Small intestine (tissue), 7 donors: ENCODE measurements at regions not wholly inside any gene's neighbourhood (a gene's known extent, or its start where the extent isn't known, plus 50 kb on each side); places are given as distances from the start of the nearest gene placed in this dataset.

Experiments
- DNase-seq, 2 donors: peaks; one replicate each; pipeline versions ENCODE4 v3.0.0 to v3.0.0-alpha.2; 2013
- FAIRE-seq: peaks from 2 replicates; lab custom pipeline; 2012; peaks lifted over from hg19 to GRCh38; lab: Jason Lieb, UNC
- H3K27ac ChIP-seq, 3 donors: one replicate each; pipeline ENCODE4 v1.5.1; 2013; ENCODE audit warnings: low read length in 2 of 3, mild to moderate bottlenecking in 2 of 3, control low read depth in 1 of 3, inconsistent platforms in 1 of 3, low read depth in 1 of 3, moderate library complexity in 1 of 3
- H3K27me3 ChIP-seq, 3 donors: one replicate each; pipeline ENCODE4 v1.6.1; 2013; ENCODE audit warnings: low read length in 3 of 3, inconsistent platforms in 1 of 3; ENCODE audit not compliant: control insufficient read depth in 3 of 3, insufficient read depth in 3 of 3
- H3K36me3 ChIP-seq, 3 donors: one replicate each; pipeline ENCODE4 v1.6.1; 2013; ENCODE audit warnings: low read length in 3 of 3, inconsistent platforms in 1 of 3, low read depth in 1 of 3, mild to moderate bottlenecking in 1 of 3, moderate library complexity in 1 of 3; ENCODE audit not compliant: control insufficient read depth in 3 of 3, insufficient read depth in 2 of 3
- H3K4me1 ChIP-seq, 3 donors: one replicate each; pipeline ENCODE4 v1.6.1; 2013; ENCODE audit warnings: low read length in 2 of 3, inconsistent platforms in 1 of 3, low read depth in 1 of 3, mild to moderate bottlenecking in 1 of 3, moderate library complexity in 1 of 3; ENCODE audit not compliant: control insufficient read depth in 3 of 3, insufficient read depth in 2 of 3
- H3K4me3 ChIP-seq, 3 donors: one replicate each; pipeline ENCODE4 v1.5.1; 2013; ENCODE audit warnings: low read length in 3 of 3, control low read depth in 1 of 3, inconsistent platforms in 1 of 3, low read depth in 1 of 3, mild to moderate bottlenecking in 1 of 3, moderate library complexity in 1 of 3
- H3K9me3 ChIP-seq, 2 donors: one replicate each; pipeline ENCODE4 v1.6.1; 2013; ENCODE audit warnings: low read depth in 1 of 2, low read length in 1 of 2; ENCODE audit not compliant: control insufficient read depth in 2 of 2, insufficient read depth in 1 of 2
- WGBS, 3 donors: extraction: QIAGEN DNeasy Blood & Tissue Kit; methylation state at CpG; one replicate each; pipeline ENCODE4 v1.1.7; 2013; 5-methylcytosine and 5-hydroxymethylcytosine counted together
- donor health status: healthy with polysubstance abuse.
- donor health status: control.
- donor health status: control.
- donor health status: Bipolar disorder and iron deficiency.
- donor health status: healthy.

DNA sequence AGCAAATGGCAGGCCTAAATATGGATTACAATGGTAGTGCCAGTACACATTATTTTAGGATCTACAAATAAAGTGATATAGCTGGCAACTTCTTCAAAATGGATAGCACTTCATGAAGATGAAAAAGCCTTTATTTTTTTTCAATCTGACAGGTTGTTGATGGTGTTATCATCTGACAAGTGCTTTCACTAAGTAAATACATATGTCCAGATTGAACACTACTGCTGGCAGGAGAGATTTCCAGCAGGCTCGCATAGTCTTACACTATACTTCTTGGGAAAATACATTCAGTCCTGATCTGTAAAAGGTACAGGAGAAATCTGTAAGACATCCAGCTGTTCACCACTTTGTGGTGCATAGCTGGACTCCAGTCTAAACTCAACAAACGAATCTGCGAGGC, 50.9 kb upstream of the ALCAM start:
- Histone ChIP-seq H3K27me3 (no peaks in the 10 kb centered on the region), H3K9me3 (no peaks in the 10 kb centered on the region), H3K36me3 (no peaks in the 10 kb centered on the region), H3K27ac (no peak overlapping the region), H3K4me3 (no peak overlapping the region), H3K4me1 (no peaks in the 10 kb centered on the region)
- DNase-seq (no peak), FAIRE-seq (no peak)
- 75 to 81% (median 76%) methylated on average over 3 of the region's 3 CpGs for WGBS, 3 donors

- FAIRE-seq (no peak), DNase-seq (no peak)
- H3K36me3 ChIP-seq = no peaks in the 10 kb centered on the region
- H3K27ac ChIP-seq = no peak overlapping the region
- 56 to 92% (median 87%) methylated on average over 2 of the region's 2 CpGs for WGBS, 3 donors
- H3K9me3 ChIP-seq = no peaks in the 10 kb centered on the region
- H3K4me1 ChIP-seq = no peaks in the 10 kb centered on the region
- H3K27me3 ChIP-seq = no peaks in the 10 kb centered on the region
- H3K4me3 ChIP-seq = no peak overlapping the region
Measured at GRCh38 chr3:105316331-105316730, 50.4 kb upstream of the ALCAM start.
